GM13977 (cell line): ENCODE measurements at regions not wholly inside any gene's neighbourhood (a gene's known extent, or its start where the extent isn't known, plus 50 kb on each side); places are given as distances from the start of the nearest gene placed in this dataset.
A peak's percentile ranks its signal among the peaks of the same experiment; 100 is the strongest.
"Not testable (repeated sequence)": the region's sequence is repeated elsewhere in the genome, so short reads cannot be mapped to it uniquely, and the experiment has no call there.

Source experiments
- DNase-seq: peaks from one replicate; pipeline ENCODE4 v3.0.0; 2012; ENCODE audit warnings: low spot score
- CTCF ChIP-seq: IDR thresholded peaks from 2 replicates; pipeline ENCODE4 v1.5.1; 2012; ENCODE audit warnings: mild to moderate bottlenecking, control low read depth; ENCODE audit not compliant: insufficient read depth; ENCODE audit errors: extremely low read depth, missing control alignments
- in situ Hi-C: fragments of 300-500 bp; cut with MboI; formaldehyde crosslinking; loops from one replicate; pipeline ENCODE4 v1.12.0; 2022; ENCODE audit warnings: low sequenced_read_pairs, low pct_unique_long_range_greater_than_20kb, mixed read lengths, inconsistent platforms; ENCODE audit not compliant: unreplicated experiment

GRCh38 chr1:88608139-88608943, 75.7 kb upstream of the PKN2 start:
- in situ Hi-C loops: no loop called here
- peak; percentile 38 for DNase-seq
- peak; percentile 59 for TF ChIP-seq CTCF

DNA sequence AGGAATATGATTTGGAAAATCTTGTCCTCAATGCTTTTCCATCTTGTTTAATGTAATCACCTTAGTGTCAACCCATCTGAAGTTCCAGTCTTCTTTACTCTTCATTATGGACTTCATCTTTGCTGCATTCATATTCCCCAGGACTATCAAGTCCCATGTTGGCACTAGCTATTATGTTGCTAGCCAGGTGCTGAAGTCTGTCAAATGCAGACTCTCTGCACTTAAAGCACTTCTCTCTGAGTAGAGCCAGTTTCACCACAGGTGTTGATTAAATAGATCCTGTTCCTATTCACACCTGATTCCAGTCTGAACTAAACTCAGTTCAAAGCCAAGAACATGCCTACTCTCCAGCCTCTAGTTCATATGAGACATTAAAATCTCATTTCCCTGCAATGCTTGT, 75.0 kb upstream of the PKN2 start:
- TF ChIP-seq CTCF: no peak
- in situ Hi-C loops: no loop called here
- no peak for DNase-seq

GRCh38 chr1:88610687-88611086, 73.4 kb upstream of the PKN2 start:
- no peak for DNase-seq

DNA sequence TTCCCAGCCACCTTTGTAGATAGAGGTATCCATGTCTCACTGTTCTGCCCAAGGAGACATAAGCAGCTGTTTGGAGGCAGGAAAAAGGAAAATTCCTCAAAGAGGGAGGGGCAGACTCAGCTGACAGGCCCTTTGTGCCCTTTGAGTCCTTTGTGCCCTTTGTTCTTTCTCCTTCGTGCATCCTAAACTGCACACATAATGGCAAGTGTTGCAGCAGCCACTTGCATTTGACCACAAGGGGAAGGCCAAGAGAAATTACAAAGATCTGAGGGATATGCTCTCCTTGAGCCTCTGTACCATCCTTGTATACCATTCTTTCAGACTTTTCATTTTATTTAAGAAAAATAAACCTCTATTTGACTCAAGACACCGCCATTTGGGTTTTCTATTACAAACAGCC, 71.8 kb upstream of the PKN2 start:
- in situ Hi-C loops: no loop called here
- DNase-seq: no peak
- TF ChIP-seq CTCF: no peak

More at GRCh38 chr1:88610687-88611086, 73.4 kb upstream of the PKN2 start:
- no peak for TF ChIP-seq CTCF
- in situ Hi-C loops: no loop called here

- in situ Hi-C loops: no loop called here
- no peak for TF ChIP-seq CTCF
- DNase-seq: no peak
Measured at GRCh38 chr1:88612773-88613172, 71.3 kb upstream of the PKN2 start.

DNA sequence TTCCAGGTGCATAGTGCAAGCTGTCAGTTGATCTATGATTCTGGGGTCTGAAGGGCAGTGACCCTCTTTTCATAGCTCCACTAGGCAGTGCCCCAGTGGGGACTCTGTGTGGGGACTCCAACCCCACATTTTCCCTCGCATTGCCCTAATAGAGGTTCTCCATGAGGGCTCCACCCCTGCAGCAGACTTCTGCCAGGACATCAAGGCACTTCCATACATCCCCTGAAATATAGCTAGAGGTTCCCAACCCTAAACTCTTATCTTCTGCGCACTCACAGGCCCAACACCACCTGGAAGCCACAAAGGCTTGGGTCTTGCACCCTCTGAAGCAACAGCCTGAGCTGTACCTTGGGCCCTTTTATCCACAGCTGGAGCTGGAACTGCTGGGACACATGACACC, 65.7 kb upstream of the PKN2 start:
- DNase-seq: no peak
- TF ChIP-seq CTCF: no peak
- in situ Hi-C loops: no loop called here

GRCh38 chr1:88623101-88623500, 61.0 kb upstream of the PKN2 start:
- in situ Hi-C loops, DNase-seq: not testable (repeated sequence)
